ACC112 (cell line): ENCODE measurements at regions not wholly inside any gene's neighbourhood (a gene's known extent, or its start where the extent isn't known, plus 50 kb on each side); places are given as distances from the start of the nearest gene placed in this dataset.

Experiments
- H2AFZ ChIP-seq: fragments of 200-600 bp; sonication (generic); one replicate; pipeline ENCODE4 v1.6.0; 2017; ENCODE audit warnings: antibody characterized with exemption, low read length; ENCODE audit not compliant: unreplicated experiment
- H3K27ac ChIP-seq: fragments of 200-600 bp; sonication (generic); 2 replicates; pipeline ENCODE4 v1.5.1; 2014; ENCODE audit warnings: low read depth, mild to moderate bottlenecking, antibody characterized with exemption, low read length, moderate library complexity
- H3K27me3 ChIP-seq: fragments of 200-600 bp; sonication (generic); 2 replicates; pipeline ENCODE4 v1.6.1; 2014; ENCODE audit warnings: mild to moderate bottlenecking, antibody characterized with exemption, low read length, moderate library complexity, mixed read lengths; ENCODE audit not compliant: insufficient read depth
- H3K36me3 ChIP-seq: fragments of 200-600 bp; sonication (generic); 2 replicates; pipeline ENCODE4 v1.6.1; 2016; ENCODE audit warnings: mild to moderate bottlenecking, antibody characterized with exemption, low read length, moderate library complexity, mixed read lengths; ENCODE audit not compliant: insufficient read depth
- H3K4me1 ChIP-seq: fragments of 200-600 bp; sonication (generic); one replicate; pipeline ENCODE4 v1.6.1; 2016; ENCODE audit warnings: low read length, mixed read lengths; ENCODE audit not compliant: insufficient read depth, unreplicated experiment, control insufficient read depth
- H3K4me3 ChIP-seq: fragments of 200-600 bp; sonication (generic); 2 replicates; pipeline ENCODE4 v1.5.1; 2014; ENCODE audit warnings: mild to moderate bottlenecking, low read depth, low read length
- H3K79me2 ChIP-seq: fragments of 200-600 bp; sonication (generic); one replicate; pipeline ENCODE4 v1.6.0; 2016; ENCODE audit warnings: low read length; ENCODE audit not compliant: control insufficient read depth, unreplicated experiment, insufficient read depth

DNA sequence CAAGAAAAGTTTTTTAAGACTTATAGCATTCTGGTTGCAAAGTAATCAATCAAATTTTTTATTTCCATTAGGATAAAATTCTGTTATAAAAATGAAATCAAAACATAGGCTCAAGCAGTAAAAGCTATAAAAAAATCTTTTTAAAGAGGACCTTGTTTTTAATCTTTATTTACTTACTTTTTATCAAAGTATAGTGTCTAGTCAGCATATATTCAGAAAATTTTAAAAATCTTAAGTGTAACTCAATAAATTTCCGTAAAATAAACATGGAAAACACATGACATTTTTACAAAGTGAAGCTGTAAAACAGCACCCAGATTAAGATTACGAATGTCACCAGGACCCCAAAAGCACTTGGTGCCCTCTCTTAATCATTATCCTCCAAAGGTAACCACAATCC lies 302.4 kb downstream of the TMEM161B start:
- no peaks in the 10 kb centered on the region for H3K79me2 ChIP-seq
- H2AFZ ChIP-seq, result no peak overlapping the region
- H3K4me1 ChIP-seq, result no peaks in the 10 kb centered on the region
- H3K36me3 ChIP-seq, result no peaks in the 10 kb centered on the region
- no peak overlapping the region for H3K27ac ChIP-seq
- no peak overlapping the region for H3K4me3 ChIP-seq
- H3K27me3 ChIP-seq, result no peaks in the 10 kb centered on the region

DNA sequence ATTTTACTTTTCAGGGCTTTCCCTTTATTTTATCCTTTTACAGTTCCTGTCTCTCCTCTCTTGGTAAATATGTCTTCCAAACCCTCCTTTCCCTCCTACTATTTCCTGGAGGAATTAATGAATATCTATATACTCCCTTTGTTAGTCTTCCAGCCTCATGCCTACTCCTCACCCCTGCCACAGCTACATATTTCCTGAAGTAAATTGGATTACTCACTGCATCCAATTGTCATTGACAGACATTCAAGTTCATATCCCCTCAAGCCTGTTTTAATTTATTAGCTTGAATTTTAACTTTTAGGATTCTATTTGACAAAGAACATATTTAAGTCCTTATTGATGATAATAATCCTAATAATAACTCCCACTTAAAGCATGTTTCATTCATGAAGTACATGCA lies 314.5 kb downstream of the TMEM161B start:
- Histone ChIP-seq H3K79me2 (no peaks in the 10 kb centered on the region), H3K4me1 (no peaks in the 10 kb centered on the region), H3K4me3 (no peak overlapping the region), H3K27me3 (no peaks in the 10 kb centered on the region), H3K27ac (no peak overlapping the region), H2AFZ (no peak overlapping the region), H3K36me3 (no peaks in the 10 kb centered on the region)

DNA sequence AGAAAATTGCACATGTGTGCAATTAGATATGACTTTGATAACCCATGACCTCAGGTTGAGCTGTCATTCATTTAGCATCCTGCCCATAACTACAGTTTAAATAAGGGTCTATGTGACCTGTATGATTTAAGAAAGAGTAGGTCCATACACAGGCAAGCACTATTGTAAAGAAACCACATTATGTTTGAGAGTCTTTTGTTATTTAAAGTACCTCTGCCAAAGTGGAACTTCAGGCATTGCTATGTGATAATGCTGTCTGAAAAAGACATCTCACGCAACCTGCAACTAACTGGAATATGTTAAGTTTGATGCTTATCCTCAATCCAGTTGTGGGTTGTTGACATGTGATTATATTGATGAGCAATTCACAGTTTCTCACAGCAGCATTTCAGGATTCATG lies 317.0 kb downstream of the TMEM161B start:
- Histone ChIP-seq H3K36me3 (no peaks in the 10 kb centered on the region), H3K27me3 (no peaks in the 10 kb centered on the region), H3K79me2 (no peaks in the 10 kb centered on the region), H3K4me3 (no peak overlapping the region), H2AFZ (no peak overlapping the region), H3K27ac (no peak overlapping the region), H3K4me1 (no peaks in the 10 kb centered on the region)

DNA sequence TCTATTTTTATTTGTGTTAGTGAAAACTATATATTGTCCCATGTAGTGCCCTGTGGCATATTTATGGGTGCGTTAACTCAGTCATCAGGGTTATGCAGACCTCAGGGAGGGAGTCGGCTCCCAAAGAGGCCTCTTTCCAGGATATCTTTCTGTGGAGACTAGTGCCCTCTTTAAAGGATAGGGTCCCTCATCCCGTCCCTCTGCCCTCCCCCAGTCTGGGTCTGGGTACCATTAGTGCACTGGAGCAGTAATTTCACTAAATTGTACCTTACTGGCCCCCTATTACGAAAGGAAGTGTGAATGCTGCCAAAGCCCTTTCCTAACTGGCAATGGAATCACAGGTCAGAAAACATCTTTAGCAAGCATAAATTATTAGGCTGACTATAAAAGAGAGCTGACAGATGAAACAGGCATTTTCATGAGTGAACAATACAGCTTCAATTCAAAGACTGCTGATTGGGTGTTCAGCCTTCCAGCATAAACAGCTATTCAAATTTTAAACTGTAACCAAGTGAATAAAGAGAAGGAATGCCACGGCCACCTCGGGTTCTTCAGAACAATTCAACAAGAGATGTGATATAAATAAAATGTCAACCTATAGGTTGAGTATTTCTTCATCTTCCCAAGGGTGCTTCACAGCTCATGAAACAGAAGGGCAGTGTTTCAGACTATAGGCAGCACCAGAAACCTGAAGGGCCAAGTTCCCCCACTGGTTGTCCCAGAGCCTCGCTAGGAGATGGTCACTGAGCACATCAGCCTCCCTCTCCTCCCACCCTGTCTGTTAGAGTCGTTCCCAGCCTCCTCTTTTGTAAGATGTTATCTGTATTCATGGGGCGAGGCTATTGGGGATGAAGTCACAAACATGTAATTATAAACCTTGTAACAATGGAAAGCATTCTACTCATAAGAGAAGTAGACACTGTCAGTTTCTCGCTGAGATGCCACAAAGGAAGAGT lies 318.7 kb downstream of the TMEM161B start:
- H3K79me2 ChIP-seq, result no peaks in the 10 kb centered on the region
- no peaks in the 10 kb centered on the region for H3K36me3 ChIP-seq

DNA sequence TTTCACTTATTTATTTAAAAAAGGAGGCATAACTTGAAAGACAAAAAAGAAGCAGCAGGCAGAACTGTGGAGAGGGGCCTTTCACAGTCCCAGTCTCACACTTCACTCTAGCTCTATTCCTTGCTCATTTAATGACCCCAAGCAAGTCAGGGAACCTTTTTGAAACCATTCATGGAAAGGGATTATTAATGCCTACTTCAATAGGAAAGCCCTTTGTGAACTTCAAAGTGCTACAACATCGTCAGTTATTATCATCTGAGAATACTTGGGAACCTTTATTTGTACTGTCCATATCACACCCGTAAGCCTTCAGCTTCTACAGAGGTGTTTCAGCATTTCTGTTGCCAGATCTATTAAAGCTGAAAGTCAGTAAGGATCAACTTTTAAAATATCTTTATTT lies 320.2 kb downstream of the TMEM161B start:
- no peak overlapping the region for H2AFZ ChIP-seq
- no peaks in the 10 kb centered on the region for H3K79me2 ChIP-seq

More for the DNA sequence above, 318.7 kb downstream of the TMEM161B start:
- Histone ChIP-seq H2AFZ (no peak overlapping the region), H3K27me3 (no peaks in the 10 kb centered on the region), H3K27ac (no peak overlapping the region), H3K4me3 (no peak overlapping the region), H3K4me1 (no peaks in the 10 kb centered on the region)

DNA sequence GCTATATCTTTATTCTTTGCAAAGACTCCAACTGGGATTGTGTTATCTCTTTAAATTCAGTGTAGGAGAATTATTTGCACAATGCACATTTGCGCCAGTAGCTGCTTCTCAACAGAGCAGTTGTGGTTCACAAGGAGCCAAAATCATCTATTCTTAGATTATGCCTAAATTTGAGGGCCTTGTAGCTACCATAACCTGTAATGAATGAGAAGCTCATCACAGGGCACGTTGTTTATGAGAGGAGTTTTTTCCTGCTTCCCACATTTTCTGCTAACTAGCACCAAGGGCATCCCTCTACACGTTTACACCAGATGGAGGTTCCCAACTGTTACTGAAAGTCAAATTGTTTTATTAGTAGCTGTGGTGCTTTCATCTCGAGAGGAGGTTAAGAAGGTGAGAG lies 322.4 kb downstream of the TMEM161B start:
- no peaks in the 10 kb centered on the region for H3K36me3 ChIP-seq
- H3K27me3 ChIP-seq, result no peaks in the 10 kb centered on the region
- no peaks in the 10 kb centered on the region for H3K4me1 ChIP-seq
- no peak overlapping the region for H3K4me3 ChIP-seq
- H3K27ac ChIP-seq, result no peak overlapping the region
- no peaks in the 10 kb centered on the region for H3K79me2 ChIP-seq
- H2AFZ ChIP-seq, result no peak overlapping the region

More for the DNA sequence above, 320.2 kb downstream of the TMEM161B start:
- H3K27me3 ChIP-seq, result no peaks in the 10 kb centered on the region
- no peak overlapping the region for H3K27ac ChIP-seq
- H3K4me3 ChIP-seq, result no peak overlapping the region
- no peaks in the 10 kb centered on the region for H3K4me1 ChIP-seq
- no peaks in the 10 kb centered on the region for H3K36me3 ChIP-seq

DNA sequence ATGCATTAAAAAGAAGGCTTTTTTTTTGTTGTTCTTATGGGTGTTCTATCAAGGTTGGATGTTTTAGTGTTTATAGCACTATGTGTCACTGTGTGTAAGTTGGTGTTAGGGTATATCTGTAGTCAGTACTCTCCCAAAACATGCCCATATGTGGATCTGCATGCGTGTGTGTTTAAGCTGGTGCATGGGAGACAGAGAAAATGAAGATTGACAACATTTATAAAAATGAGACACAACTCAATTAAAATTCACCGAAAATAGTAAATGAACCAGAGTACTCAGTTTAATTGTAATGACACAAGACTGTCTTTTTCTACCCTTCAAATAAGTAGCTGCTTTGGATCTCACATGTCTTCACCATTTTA lies 323.4 kb downstream of the TMEM161B start:
- no peaks in the 10 kb centered on the region for H3K4me1 ChIP-seq
- no peak overlapping the region for H3K27ac ChIP-seq
- H3K36me3 ChIP-seq, result no peaks in the 10 kb centered on the region
- H3K27me3 ChIP-seq, result no peaks in the 10 kb centered on the region
- no peak overlapping the region for H2AFZ ChIP-seq
- no peaks in the 10 kb centered on the region for H3K79me2 ChIP-seq
- H3K4me3 ChIP-seq, result no peak overlapping the region

DNA sequence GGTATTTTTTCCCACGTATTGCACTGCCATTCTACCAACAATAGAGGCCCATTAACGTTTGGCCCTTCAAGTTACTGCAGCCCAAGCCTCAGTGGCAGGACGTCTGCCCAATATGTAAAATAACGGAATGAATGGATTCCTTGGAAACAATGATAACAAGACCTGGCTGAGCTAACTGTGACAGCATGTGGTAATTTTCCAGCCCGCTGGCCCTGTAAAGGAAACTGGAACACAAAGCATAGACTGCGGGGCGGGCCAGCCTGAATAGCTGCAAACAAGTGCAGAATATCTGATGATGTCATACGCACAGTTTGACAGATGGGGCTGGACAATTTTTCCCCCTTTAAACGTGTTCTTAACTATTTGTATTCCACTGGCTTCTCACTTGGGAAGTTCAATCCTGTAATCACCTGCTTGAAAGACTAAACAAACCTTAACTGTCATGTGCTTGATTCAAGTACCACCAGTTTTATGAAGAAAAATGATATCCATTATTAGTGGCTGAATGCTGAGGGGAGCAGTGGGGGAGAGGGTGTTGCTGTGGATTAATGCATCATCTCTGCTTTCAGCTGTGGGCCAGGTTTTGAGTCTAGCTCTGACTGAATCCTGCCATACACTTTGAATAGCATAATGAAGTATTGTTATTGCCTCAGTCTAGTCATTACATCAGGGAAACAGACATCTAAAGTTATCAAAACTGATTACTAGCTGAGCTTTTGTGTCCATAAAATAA lies 323.9 kb downstream of the TMEM161B start:
- Histone ChIP-seq H3K4me1 (no peaks in the 10 kb centered on the region), H3K27me3 (no peaks in the 10 kb centered on the region), H2AFZ (no peak overlapping the region), H3K4me3 (no peak overlapping the region), H3K36me3 (no peaks in the 10 kb centered on the region), H3K27ac (no peak overlapping the region), H3K79me2 (no peaks in the 10 kb centered on the region)

DNA sequence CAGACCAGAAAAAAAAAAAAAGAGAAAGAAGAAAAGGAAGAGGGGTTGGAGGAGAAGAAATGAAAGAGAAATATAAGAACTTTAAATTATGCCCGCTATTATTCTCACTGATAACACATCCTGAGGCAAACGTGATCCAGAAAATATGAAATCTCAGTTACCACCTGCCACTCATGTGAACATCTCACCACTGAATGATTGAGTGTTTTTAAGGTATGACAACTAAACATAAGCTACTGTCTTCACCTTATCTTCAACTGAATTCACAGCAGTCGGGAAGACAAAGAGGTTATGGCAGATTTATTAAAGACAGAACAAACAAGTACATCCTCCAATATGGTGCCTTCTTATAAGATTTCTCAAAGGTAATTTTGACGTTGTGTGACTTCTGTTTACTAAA lies 327.9 kb downstream of the TMEM161B start:
- H3K4me3 ChIP-seq, result no peak overlapping the region
- H3K27me3 ChIP-seq, result no peaks in the 10 kb centered on the region
- H3K79me2 ChIP-seq, result no peaks in the 10 kb centered on the region
- no peaks in the 10 kb centered on the region for H3K4me1 ChIP-seq
- H3K36me3 ChIP-seq, result no peaks in the 10 kb centered on the region
- H2AFZ ChIP-seq, result no peak overlapping the region
- H3K27ac ChIP-seq, result no peak overlapping the region

DNA sequence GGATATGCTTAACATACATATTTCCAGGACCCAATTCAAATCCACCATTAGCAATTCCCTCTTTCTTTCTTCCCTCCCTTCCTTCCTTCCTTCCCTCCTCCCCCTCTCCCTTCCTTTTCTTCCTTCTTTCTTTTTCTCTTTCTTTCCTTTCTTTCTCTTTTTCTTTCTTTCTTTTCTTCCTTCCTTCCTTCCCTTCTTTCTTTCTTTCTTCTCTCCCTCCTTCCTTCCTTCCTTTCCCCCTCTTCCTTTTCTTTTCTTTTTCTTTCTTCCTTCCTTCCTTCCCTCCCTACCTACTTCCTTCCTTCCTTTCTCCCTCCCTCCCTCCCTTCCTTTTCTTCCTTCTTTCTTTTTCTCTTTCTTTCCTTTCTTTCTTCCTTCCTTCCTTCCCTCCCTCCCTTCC lies 332.0 kb downstream of the TMEM161B start:
- Histone ChIP-seq H3K4me1 (no peaks in the 10 kb centered on the region), H3K4me3 (no peak overlapping the region), H3K27me3 (no peaks in the 10 kb centered on the region), H2AFZ (no peak overlapping the region), H3K36me3 (no peaks in the 10 kb centered on the region), H3K79me2 (no peaks in the 10 kb centered on the region), H3K27ac (no peak overlapping the region)

DNA sequence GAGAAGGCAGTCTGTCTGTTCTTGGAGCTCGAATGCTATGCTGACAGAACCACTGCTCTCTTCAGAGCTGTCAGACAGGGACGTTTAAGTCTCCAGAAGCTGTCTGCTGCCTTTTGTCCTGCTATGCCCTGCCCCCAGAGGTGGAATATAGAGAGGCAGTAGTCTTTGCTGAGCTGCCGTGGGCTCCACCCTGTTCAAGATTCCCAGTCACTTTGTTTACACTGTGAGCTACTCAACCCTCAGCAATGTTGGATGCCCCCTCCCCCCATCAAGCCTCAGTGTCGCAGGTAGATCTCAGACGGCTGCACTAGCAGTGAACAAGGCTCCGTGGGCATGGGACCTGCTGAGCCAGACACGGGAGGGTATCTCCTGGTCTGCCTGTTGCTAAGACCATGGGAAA lies 344.2 kb downstream of the TMEM161B start:
- no peak overlapping the region for H3K27ac ChIP-seq
- no peaks in the 10 kb centered on the region for H3K27me3 ChIP-seq
- no peaks in the 10 kb centered on the region for H3K4me1 ChIP-seq
- no peak overlapping the region for H3K4me3 ChIP-seq
- H2AFZ ChIP-seq, result no peak overlapping the region
- H3K36me3 ChIP-seq, result no peaks in the 10 kb centered on the region
- H3K79me2 ChIP-seq, result no peaks in the 10 kb centered on the region
